GM12891 (cell line): ENCODE measurements at regions not wholly inside any gene's neighbourhood (a gene's known extent, or its start where the extent isn't known, plus 50 kb on each side); places are given as distances from the start of the nearest gene placed in this dataset.

Experiments
- POLR2A ChIP-seq: IDR thresholded peaks from 2 replicates; pipeline ENCODE4 v1.6.1; 2011; ENCODE audit warnings: low read depth, low read length, control low read depth
- TAF1 ChIP-seq: IDR thresholded peaks from 2 replicates; pipeline ENCODE4 v1.6.1; 2011; ENCODE audit warnings: low read depth, low read length, control low read depth

GRCh38 chr2:16022548-16023240 is 82.3 kb downstream of the MYCN start:
- TF ChIP-seq TAF1: no peak
- no peak for TF ChIP-seq POLR2A
